Adrenal gland (tissue), 5 donors: ENCODE measurements at regions not wholly inside any gene's neighbourhood (a gene's known extent, or its start where the extent isn't known, plus 50 kb on each side); places are given as distances from the start of the nearest gene placed in this dataset.

Source experiments
- POLR2A ChIP-seq, 2 donors: fragments of 450-650 bp; IDR thresholded peaks; one replicate each; pipeline ENCODE4 v1.6.1; 2017; ENCODE audit warnings: antibody characterized with exemption in 2 of 2, mild to moderate bottlenecking in 2 of 2, moderate library complexity in 1 of 2
- TF ChIP-seq, protein P1 (sequence below), 6 experiments: fragments of 450-650 bp in 4 of 6; fragments of 200-600 bp in 2 of 6; sonication (generic) in 1 of 6; IDR thresholded peaks; 1 replicate in 5 of 6; 2 replicates in 1 of 6; pipeline versions ENCODE4 v1.5.1 to v1.8.0; 2016 to 2021; ENCODE audit warnings: antibody characterized with exemption in 6 of 6, mild to moderate bottlenecking in 2 of 6, moderate library complexity in 1 of 6
- donor health status: DM: no; HTN: no; CAD: no.

DNA sequence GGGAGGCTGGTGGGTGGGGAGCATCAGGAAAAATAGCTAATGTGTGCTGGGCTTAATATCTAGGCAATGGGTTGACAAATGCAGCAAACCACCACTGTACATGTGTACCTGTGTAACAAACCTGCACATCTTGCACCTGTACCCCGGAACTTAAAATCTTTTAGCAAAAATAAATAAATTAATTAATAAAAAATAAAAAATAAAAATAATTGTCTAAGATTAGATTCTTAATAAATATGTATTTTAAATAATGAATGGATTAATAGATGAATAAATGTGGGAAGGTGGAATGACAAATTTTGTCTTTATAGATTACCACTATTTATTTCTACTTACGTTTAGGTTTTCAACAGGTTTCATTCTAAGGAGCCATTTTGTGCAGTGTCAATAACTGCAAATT, 563.5 kb upstream of the B3GALT2 start:
- no peak for TF ChIP-seq POLR2A (IDR thresholded peaks at IDR 0.05)
- TF ChIP-seq, protein P1, sequence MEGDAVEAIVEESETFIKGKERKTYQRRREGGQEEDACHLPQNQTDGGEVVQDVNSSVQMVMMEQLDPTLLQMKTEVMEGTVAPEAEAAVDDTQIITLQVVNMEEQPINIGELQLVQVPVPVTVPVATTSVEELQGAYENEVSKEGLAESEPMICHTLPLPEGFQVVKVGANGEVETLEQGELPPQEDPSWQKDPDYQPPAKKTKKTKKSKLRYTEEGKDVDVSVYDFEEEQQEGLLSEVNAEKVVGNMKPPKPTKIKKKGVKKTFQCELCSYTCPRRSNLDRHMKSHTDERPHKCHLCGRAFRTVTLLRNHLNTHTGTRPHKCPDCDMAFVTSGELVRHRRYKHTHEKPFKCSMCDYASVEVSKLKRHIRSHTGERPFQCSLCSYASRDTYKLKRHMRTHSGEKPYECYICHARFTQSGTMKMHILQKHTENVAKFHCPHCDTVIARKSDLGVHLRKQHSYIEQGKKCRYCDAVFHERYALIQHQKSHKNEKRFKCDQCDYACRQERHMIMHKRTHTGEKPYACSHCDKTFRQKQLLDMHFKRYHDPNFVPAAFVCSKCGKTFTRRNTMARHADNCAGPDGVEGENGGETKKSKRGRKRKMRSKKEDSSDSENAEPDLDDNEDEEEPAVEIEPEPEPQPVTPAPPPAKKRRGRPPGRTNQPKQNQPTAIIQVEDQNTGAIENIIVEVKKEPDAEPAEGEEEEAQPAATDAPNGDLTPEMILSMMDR (IDR thresholded peaks at IDR 0.05) = no peak
